Cardiac fibroblast (primary cell): ENCODE measurements at regions not wholly inside any gene's neighbourhood (a gene's known extent, or its start where the extent isn't known, plus 50 kb on each side); places are given as distances from the start of the nearest gene placed in this dataset.

Source experiments
- DNase-seq, 2 donors: peaks; one replicate each; pipeline versions ENCODE4 v3.0.0 to v3.0.0-alpha.2; 2010; ENCODE audit warnings: low read depth in 2 of 2
- H3K4me3 ChIP-seq, 2 donors: replicated peaks in 1 of 2; 1 replicate in 1 of 2; 2 replicates in 1 of 2; pipeline ENCODE4 v1.5.1; 2011; ENCODE audit warnings: low read depth in 2 of 2, low read length in 2 of 2, mild to moderate bottlenecking in 2 of 2, moderate library complexity in 1 of 2
- TF ChIP-seq, protein P1 (sequence below): IDR thresholded peaks from one replicate; pipeline ENCODE4 v1.5.1; 2011; ENCODE audit warnings: low read depth, mild to moderate bottlenecking, low read length, inconsistent platforms

DNA sequence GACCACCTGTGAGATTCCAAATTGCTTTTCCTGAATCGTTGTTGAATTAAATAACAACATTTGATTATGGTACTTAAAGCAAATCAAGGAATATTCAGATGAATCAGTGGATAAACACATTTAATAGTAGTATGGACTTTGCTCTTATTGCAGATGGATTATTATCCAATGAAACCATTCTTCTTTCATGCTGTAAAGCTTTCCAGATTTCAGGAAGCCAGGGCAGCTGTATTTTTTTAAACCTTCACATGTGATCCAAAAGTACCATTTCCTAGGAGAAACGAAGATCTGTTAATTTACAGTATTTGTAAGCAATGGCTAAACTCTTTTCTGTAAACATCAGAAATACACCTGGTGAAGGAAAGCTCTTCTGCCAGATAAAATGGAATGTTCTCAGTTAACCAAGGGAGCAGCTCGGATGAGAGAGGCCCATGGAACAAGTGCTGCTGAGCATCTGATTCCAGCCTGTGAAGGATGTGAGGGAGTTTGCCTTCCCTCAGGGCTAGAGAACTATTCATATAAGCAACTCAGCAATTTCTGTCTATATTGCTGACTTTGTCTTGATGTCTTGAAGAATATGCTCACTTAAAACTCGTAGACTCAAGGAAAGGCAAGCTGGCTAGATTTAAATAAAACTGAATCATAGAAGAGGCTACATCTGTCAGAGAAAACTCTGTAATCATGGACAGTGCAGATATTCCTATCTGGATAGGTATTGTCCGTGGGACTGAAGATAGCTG lies 94.4 kb upstream of the LIMCH1 start:
- TF ChIP-seq, protein P1, sequence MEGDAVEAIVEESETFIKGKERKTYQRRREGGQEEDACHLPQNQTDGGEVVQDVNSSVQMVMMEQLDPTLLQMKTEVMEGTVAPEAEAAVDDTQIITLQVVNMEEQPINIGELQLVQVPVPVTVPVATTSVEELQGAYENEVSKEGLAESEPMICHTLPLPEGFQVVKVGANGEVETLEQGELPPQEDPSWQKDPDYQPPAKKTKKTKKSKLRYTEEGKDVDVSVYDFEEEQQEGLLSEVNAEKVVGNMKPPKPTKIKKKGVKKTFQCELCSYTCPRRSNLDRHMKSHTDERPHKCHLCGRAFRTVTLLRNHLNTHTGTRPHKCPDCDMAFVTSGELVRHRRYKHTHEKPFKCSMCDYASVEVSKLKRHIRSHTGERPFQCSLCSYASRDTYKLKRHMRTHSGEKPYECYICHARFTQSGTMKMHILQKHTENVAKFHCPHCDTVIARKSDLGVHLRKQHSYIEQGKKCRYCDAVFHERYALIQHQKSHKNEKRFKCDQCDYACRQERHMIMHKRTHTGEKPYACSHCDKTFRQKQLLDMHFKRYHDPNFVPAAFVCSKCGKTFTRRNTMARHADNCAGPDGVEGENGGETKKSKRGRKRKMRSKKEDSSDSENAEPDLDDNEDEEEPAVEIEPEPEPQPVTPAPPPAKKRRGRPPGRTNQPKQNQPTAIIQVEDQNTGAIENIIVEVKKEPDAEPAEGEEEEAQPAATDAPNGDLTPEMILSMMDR: no peak
- H3K4me3 ChIP-seq: no peak overlapping the region
- DNase-seq: no peak

- TF ChIP-seq, protein P1: no peak
- no peak for DNase-seq
- no peak overlapping the region for H3K4me3 ChIP-seq
These were observed 91.6 kb upstream of the LIMCH1 start for GRCh38 chr4:41446391-41446790.

GRCh38 chr4:41446981-41447725 lies 90.8 kb upstream of the LIMCH1 start:
- TF ChIP-seq, protein P1: no peak
- DNase-seq: no peak
- no peak overlapping the region for H3K4me3 ChIP-seq

- H3K4me3 ChIP-seq: no peak overlapping the region
- TF ChIP-seq, protein P1: no peak
- DNase-seq: peak; percentile 11 to 33
These were observed 89.0 kb upstream of the LIMCH1 start for GRCh38 chr4:41448934-41449333.

- DNase-seq: no peak
- TF ChIP-seq, protein P1: no peak
- H3K4me3 ChIP-seq: no peak overlapping the region
These were observed 86.0 kb upstream of the LIMCH1 start for GRCh38 chr4:41451961-41452360.

DNA sequence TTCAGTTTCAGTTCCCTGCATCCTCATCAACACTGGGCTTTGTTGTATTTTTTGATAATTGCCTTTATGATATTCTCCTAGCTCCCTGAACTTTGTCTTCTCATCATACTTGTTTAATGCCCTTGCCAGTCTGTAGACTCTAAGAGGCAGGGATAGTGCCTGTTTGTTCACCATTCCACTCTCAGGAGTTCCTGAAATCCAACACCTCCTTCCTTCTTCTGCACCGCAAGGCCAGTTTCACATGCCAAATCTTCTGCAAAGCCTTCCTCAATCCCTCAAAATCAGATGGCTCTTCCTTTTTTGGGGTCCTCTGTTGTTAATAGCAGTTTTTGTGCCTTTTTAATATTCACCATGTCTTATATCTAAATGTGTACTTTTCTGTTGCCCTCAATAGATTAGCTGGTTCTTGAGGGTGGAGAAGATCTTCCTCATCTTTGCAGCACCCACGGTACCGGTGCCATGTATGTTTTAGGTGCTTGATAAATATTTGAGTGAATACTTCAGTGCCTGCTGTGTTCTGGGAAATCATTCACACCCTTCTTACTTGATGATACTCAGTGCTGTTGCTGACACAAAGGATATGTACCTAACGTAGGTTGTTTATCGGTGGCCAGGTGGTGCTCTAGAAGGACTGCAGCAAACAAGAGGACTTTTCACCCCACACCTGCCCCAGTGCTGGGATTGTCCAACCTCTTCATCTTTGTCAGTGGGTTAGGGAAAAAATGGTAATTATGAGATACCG lies 85.3 kb upstream of the LIMCH1 start:
- H3K4me3 ChIP-seq: no peak overlapping the region
- TF ChIP-seq, protein P1: no peak
- DNase-seq: no peak
